ENCODE measurements at regions not wholly inside any gene's neighbourhood (a gene's known extent, or its start where the extent isn't known, plus 50 kb on each side); places are given as distances from the start of the nearest gene placed in this dataset.

DNA sequence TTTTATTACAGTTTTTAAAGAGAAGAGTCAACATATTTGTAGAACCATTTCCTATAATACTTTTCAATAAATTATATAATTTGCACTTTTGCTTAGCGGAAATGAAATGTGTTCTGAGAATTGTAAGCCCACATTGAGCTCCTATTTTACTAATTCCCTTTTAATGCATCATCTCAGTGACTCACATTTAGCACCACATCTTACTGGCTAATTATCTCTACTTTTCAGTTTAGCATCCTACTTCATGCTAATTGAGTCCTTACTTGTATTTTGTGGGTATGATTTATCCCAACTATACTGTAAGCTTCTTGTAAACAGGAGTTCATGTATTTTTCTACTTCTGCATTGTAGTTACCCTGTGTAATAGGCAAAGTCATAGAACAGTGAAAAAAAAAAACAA is 67.5 kb downstream of the TMX1 start:
- DNase-seq (ENCODE audit: low read depth in 2 of 2) = no peak

DNA sequence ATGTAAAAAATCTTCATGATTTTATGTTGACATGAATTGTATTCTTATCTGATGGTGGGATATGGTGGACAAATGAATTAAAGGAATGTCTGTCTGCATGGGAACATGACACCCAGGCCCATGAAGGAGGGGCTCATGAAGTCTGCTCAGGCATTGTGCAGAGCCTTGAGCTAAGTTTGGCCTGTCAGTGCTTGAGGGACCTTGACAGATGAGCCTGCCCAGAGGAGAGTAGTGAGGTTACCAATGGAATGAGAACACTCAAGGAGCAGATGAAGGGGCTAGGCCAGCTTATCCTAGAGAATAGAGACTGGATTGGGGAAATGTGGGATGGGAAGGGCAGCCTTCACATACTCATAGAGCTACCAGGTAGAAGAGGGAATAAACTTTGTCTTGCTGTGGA is 68.8 kb downstream of the TMX1 start:
- DNase-seq (ENCODE audit: low read depth in 2 of 2) = no peak

DNA sequence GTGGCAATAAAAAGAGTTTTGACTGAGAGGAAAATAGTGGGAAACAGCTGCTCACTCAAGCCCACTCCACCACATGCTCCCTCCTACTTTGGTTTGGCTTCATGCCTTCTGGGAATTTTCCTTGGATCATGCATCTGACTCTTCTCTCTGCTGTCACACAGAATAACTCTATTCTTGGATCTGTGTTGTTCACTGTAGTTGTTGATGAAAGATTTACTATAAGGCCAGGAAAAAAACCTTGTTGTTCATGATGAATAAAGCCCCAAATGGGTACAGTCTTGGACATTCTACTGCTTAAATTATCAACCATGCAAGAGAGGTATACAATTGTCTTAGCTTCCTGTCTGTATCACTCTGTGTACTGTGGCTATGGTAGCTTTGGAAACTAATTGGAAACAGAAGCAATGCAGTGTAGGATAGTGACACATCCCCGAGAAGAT is 70.5 kb downstream of the TMX1 start:
- DNase-seq (ENCODE audit: low read depth in 2 of 2) = no peak

DNA sequence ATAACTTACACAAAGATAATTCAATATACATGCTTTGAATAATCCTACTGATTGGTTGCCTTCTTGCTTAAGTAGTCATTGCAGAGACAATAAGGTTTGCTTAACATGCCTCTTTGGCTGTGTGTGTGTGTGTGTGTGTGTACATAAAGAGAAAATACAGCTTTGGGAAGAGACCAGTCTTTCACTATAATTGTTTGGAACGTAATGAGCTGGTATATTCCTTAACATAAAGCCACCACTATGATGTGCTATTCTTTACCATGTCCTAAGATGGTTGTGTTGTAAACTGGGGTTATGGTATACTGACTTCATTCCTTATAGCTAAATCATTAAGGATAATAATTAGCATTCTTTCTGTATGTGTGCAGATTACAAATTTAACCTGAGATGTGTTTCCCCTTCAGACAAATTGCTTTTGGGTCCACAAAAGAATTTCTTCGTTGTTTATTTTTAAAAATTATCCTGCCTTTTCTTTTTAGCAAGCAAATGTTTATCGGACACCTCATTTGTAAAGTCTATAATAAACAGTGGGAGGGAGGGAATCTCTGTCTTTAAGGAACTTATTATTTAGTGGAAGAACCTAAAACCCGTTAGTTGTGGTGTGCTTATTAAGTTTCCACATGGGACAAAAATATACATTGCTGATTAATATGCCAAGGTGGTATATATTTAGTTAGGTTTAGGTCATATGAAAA is 74.4 kb downstream of the TMX1 start:
- no peak for DNase-seq (ENCODE audit: low read depth in 2 of 2)

DNA sequence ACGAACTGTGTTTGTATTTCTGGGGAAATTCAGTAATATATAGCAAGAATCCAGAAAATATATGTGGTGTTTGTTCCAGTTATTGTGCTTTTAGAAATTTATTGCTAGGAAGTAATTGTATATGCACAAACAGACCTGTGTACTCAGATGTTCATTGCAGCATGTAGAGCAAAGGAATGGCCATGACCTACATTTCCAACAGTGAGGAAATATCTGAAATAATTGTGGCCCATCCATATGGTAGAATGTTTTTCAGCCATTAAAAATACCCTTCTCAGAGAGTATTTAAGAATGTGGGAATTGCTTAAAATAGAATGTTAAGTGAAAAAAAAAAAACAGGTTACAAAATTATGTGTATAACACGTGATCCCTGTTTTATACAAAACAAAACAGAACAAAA is 77.3 kb downstream of the TMX1 start:
- DNase-seq (ENCODE audit: low read depth in 2 of 2) = no peak

DNA sequence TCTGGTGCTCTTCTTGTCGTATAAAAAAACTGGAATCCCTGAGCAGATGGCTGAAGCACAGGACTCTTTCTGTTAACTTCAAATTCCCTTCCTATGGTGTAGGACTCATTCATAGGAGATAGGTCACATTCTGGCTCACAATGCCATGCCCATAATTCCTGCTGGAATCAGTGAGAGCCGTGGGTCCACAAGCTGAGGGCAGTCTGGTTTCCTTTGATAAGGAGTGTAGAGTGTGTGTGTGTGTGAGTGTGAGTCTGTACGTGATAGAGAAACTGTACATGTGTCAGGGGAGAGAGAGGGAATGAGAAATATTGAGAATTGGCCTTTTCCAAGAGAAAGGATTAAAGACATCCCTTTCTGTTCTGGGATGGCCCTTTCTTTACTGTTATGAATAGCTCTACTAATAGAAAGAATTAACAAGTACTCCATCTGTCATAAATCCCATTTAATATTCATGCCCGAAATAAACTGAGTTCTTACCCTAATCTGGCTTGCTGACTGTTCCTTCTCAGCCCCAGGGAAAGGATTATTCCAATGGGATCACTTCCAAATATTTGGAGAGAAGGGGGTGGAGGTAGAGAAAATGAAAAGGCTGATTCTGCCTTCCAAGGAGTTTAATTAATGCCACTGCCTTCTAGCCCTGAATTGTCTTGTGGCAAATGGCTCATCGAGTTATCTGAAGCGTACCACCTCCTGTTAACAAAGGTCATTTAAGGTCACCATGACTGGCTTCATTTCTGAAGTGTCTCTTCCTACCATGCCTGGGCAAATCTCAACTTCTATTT is 79.0 kb downstream of the TMX1 start:
- DNase-seq (ENCODE audit: low read depth in 2 of 2) = no peak

DNA sequence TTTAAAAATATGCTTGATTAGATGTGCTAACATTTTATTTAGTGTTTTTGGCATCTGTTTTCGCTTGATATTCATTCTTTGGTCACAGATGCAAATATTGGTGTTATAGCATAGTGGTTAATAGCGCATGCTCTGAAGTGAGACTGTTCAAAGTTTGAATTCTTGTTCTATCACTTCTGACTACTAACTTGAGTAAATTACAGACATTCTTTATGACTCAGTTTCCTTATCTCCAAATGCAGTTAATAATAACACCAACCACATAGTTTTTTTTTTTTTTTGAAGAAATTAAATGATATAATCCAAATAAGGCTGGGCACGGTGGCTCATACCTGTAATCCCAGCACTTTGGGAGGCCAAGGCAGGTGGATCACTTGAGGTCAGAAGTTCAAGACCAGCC is 81.0 kb downstream of the TMX1 start:
- no peak for DNase-seq (ENCODE audit: low read depth in 2 of 2)

DNA sequence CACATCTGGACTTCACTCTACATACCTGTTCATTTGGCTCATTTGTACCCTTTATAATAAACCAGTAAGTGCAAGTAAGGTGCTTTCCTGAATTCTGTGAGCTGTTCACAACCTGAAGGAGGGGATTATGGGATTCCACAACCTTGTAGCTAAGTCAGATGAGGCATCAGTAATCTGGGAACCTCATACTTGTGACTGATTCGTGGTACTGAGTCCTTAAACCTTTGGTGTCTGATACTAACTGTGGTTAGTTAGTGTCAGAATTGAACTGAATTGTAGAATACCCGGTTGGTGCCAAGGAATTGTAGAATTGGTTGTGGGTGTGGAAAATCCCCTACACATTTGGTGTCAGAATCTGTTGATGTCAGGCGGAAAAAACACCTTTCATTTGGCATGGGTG is 83.4 kb downstream of the TMX1 start:
- no peak for DNase-seq (ENCODE audit: low read depth in 2 of 2)

DNA sequence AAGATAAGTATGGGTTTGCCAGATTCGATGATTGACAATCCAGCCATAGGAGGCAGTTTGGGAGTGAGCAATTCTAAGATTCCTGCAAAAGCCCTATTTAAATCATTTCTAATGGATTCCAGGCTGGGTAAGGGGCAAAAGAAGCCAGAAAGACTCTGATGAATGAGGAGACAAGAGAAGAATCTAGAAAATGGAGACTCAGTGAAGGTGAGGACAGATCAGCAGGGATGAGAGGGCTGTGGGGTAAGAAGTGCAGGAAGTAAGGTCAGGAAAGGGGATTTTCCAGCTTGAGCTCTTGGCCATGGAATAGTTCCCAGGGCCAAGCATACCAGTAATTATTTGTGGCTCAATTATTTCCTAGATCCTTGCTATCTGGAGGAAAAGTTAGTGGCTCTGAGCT is 87.3 kb downstream of the TMX1 start:
- DNase-seq (ENCODE audit: low read depth in 2 of 2) = no peak

DNA sequence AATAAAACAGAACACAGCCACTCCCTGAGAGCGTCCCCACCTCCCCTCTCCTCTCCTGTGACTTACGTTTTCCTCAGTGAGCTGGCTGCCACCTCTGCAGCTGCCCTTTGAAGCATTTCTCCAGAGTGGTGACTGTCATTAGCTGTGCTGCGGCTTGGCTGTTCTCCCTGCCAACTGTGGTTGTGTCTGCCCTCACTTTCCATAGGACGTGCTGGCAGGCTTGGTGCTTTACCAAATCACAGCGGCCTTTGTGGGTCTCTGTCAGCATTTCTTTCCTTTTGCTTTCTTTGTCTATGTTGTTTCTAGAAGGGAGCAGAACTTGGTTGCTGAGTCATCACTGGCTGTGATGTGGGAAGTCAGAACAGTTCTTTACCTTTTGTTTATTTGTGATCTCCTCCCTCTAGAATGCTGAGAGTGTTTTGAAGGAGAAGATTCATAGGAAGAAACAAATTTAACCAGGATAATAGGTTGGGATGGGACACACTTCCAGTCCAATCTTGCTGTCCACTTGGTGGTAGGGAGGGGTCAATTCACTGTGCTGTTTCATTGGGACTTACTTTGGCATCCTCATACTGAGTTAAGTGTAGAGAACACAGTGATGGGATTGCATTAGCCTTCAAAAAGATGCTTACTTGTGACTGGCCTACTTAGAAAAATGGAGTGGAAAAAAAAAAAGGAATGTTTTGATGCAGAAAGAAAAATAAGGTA is 88.2 kb downstream of the TMX1 start:
- DNase-seq (ENCODE audit: low read depth in 2 of 2) = peak; percentile 32 to 38

DNA sequence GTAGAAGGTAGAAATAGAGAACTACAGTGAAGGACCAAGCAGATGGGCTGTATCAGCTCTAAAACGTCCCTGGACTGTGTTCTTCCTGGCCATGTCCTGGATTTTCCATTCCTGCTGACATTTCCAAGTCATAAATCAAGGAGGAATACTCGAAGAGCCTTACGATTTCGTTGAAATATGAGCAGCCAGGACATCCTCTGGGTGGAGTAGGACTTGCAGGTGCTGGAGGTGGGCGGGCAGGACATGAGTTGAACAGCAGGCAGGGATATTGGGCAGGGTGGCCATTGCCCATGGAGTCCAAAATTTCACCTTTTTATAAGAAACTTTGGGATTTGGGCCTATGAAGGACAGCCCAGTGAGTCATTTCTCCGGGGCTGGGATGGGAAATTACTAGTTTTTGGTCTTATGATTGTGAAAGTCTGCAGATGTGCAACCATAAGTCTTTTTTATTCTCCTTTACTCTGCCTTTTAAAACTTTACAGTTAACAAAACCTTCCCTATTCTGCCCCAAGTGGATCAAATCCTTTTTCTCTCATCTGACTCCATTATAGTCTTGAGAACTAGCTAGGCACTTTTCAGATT is 88.8 kb downstream of the TMX1 start:
- no peak for DNase-seq (ENCODE audit: low read depth in 2 of 2)

DNA sequence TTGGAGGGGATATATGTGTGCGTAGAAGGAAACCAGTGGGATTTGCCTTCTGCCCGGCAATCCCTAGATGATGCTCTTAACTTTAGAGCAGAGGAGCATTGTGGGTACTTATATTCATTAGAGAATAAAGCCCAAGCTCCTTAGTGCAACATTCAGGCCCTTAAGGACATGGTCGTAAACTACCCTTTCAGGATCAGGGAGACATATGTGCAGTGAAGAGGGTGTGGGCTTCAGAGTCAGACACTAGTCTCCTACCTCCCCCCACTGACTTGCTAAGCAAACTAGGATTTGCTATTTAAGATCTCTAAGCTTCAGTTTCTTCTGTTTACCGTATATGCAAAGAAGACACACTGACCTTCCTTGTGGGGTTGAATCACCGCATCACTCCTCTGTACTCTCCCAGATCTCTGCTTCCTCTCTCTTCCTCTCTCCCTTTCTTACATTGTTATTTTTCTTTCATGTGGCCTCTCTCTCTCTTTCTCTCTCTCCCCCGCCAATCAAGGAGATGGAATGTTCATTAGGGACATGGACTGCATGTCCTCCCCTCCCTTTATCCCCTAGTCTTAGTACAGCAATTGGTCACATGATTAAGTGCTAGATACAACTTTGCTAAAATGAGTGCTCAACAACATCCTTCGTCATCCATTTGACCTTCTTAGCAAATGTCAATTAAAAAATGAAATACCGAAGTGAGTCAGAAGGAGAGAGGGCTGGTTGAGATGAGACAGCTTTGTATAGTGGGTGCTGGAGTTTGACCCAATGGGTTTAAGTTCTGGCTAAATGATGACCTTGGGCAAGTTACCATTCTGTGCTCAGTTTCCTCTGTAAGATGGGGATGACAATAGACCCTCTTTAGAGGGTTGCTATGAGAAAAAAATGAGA is 91.7 kb downstream of the TMX1 start:
- DNase-seq (ENCODE audit: low read depth in 2 of 2) = no peak

DNA sequence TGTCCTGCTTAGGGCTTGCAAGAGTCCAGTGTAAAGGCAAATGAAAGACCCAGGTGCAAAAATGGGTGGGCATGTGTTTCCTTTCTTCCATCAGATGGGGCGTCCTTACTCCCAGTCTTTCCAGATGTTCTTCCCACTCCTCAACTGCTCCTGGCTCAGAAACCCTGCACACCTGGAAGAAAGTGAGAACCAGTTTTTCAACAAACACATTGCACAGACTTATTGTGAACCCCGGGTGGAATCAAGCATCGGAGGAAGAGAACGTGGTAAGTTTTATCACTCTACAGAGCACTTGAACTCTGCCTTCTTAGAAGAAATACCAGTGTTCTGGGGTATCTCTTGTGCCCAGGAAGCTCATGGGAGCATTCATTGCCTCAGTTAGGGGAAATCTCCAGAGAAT is 93.3 kb downstream of the TMX1 start:
- no peak for DNase-seq (ENCODE audit: low read depth in 2 of 2)

DNA sequence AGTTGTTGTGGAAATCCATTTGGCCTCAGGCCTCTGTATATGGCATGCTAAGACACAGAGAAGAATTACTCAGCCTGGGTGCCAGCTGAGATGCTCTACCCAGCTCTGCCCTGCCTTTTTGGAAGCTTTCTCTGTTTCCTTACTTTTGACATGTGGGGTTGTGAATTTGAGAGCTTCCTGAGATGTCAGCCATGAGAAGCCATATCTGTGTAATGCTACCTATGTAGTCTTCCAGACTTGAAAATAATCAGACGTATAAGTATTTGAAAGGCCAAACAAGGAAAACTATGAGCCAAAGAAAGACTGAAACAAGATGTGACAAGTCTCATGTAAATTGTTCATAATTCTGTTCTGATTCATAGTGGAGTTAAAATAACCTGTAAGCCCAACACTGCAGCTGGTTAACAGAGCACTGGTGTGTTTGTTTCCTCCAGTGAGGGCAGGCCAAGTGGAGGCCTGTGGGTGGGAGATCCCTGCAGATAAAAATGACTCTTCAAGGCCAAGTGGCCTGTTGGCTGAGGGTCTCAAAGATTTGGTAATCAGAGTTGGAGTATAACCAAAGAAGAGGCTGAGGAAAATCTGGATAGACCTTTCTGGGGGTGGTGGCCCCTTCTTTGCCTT is 94.0 kb downstream of the TMX1 start:
- no peak for DNase-seq (ENCODE audit: low read depth in 2 of 2)

DNA sequence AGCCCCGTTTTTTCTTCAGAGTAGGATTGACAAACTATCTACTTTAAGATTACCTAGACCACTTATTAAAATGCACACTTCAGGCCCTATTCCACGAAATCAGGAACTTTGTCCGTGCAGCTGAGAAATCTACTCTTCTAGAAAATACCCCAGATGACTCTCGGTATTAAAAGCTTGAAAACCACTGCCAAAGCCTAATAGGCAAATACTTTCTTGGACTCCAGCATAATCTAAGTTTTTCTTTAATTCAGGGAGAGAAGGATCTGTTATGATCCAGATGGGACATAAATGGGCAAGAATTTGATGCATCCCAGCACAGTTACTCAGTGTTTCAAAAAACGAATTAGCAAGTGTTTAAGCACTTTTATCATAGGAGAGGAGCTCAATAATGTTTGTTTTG is 94.5 kb downstream of the TMX1 start:
- DNase-seq (ENCODE audit: low read depth in 2 of 2) = no peak

DNA sequence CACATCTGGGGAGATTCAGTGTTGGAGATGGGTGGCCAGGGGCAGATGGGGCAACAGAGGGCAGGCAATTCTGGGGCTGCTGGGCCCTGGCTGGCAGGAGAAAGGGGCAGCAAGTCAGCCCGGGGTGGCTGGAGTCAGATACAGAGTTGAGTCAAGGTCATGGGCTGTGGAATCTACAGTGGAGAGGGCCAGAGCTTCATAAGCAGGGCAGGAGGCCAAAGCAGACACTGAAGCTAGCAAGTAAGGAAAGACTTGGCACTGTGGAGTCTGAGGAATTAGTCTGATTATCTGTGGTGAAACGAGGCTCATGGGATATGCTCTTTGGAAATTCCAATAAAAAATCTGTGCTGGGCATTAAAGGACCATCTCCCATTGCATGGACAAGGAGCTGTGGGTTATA is 95.5 kb downstream of the TMX1 start:
- DNase-seq (ENCODE audit: low read depth in 2 of 2) = no peak

DNA sequence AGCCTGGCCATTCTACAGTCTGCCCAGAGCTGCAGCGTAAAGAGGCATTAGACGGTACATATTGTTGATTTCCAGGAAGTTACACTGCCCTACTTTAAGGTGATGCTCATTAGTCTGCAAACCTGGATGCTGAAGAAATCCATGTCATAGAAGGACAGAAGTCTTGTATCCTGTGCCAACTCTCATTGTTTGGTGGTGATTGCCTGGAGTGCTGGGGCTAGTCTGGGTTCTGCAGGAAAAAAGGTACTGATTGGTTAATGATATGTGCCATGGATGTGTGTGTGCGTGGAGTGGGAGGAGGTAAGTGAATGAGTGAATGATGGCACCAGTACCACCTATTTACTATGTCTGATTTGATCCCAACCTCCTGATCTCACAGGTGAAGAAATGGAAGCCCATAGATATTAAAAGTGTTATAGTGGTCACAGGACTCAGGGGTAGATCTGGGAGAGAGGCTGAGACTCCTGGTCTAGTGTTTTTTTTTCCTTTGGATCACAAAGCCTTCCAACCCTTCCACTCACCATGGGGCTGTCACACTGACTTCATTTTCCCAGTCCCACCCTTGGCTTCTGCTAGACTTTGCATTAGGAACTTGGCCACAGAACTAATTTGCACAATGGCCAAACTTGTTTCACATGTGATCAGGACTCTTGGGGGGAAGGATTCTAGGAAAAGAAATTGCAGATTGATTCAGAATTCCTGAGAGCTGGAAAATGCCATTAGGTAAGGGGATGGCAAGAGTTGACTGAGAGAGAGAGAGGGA is 96.1 kb downstream of the TMX1 start:
- DNase-seq (ENCODE audit: low read depth in 2 of 2) = no peak

DNA sequence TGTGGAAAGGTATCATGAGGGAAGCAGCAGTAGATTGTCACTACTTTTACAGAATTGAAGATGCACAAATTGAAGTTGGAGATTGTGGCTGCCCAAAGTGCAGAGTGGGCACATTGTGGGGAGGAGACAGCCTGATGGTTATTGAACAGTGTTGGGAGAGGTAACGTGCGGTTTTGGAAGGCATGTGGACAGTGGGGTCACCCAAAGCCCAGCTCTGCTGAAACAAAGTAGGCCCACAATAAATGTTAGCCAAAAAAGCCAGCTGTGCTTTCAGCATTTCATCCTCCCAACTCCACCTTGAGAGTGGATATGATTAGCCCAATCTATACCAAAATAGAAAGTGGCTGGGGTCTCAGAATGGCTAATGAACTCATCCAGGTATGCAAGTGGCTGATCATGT is 96.7 kb downstream of the TMX1 start:
- no peak for DNase-seq (ENCODE audit: low read depth in 2 of 2)

DNA sequence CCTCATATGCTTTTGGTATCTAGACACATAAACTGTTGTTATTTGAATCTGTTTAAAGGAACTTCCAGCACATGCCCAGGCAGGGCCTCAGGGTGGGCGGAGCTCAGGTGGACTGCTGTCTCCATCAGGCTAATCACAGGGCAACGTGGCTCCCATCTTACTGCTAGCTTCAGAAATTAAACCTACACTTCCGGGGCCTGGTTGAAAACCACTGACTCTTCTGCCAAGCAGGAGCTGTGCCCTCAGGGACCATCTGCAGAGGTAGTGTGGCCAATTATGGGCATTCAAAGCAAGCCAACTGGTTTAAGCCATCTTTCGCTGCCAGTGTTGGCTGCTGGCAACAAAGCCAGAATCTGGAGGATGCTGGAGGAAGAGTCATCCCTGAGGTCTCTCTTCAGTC is 97.5 kb downstream of the TMX1 start:
- DNase-seq (ENCODE audit: low read depth in 2 of 2) = no peak

DNA sequence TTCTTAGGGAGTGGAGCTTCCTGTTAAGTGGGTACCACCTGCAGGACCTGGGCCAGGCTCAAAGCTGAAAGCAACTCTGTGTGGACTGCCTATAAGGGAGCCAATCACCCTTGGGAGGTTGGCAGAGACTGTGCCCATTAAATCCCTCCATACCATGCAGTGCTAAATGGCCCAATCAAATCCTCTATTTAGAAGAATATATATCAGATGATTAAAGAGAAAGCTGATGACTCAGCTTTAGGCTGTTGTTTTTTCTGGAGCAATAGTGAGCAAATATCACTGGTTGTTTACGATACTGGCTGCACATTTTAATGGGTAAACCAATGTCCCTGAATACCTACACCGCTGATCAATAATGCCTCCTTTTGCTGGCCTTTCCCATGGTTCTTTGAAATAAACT is 101.3 kb downstream of the TMX1 start:
- DNase-seq (ENCODE audit: low read depth in 2 of 2) = no peak
